Daoy (cell line): ENCODE measurements at regions not wholly inside any gene's neighbourhood (a gene's known extent, or its start where the extent isn't known, plus 50 kb on each side); places are given as distances from the start of the nearest gene placed in this dataset.
"Not testable (repeated sequence)": the region's sequence is repeated elsewhere in the genome, so short reads cannot be mapped to it uniquely, and the experiment has no call there.

Experiments
- DNase-seq: peaks from one replicate; pipeline ENCODE4 v3.0.0-alpha.2; 2015; ENCODE audit warnings: low read depth

- DNase-seq = no peak
These were observed 591.7 kb downstream of the ZEB2 start for GRCh38 chr2:143928184-143928583.

GRCh38 chr2:143926736-143927135 is 593.2 kb downstream of the ZEB2 start:
- DNase-seq = no peak

GRCh38 chr2:143922261-143922830 is 597.6 kb downstream of the ZEB2 start:
- DNase-seq = not testable (repeated sequence)

- no peak for DNase-seq
These were observed 601.4 kb downstream of the ZEB2 start for GRCh38 chr2:143918465-143918989.

- no peak for DNase-seq
These were observed 603.1 kb downstream of the ZEB2 start for GRCh38 chr2:143916781-143917180.

GRCh38 chr2:143909577-143910353 is 610.2 kb downstream of the ZEB2 start:
- DNase-seq = no peak

GRCh38 chr2:143908843-143909242 is 611.1 kb downstream of the ZEB2 start:
- no peak for DNase-seq

- DNase-seq = no peak
These were observed 612.1 kb downstream of the ZEB2 start for GRCh38 chr2:143907801-143908200.

GRCh38 chr2:143906850-143907249 is 613.1 kb downstream of the ZEB2 start:
- no peak for DNase-seq

- DNase-seq = no peak
These were observed 614.3 kb downstream of the ZEB2 start for GRCh38 chr2:143905587-143905986.

- no peak for DNase-seq
These were observed 616.6 kb downstream of the ZEB2 start for GRCh38 chr2:143903172-143903856.

GRCh38 chr2:143901185-143901842 is 618.6 kb downstream of the ZEB2 start:
- DNase-seq = peak; percentile 44

GRCh38 chr2:143899987-143900386 is 619.9 kb downstream of the ZEB2 start:
- DNase-seq = no peak

- no peak for DNase-seq
These were observed 626.5 kb downstream of the ZEB2 start for GRCh38 chr2:143893371-143893770.

- no peak for DNase-seq
These were observed 628.0 kb downstream of the ZEB2 start for GRCh38 chr2:143891879-143892308.

- DNase-seq = no peak
These were observed 629.1 kb downstream of the ZEB2 start for GRCh38 chr2:143890798-143891197.

GRCh38 chr2:143889216-143889615 is 630.7 kb downstream of the ZEB2 start:
- DNase-seq = no peak

- peak; percentile 13 for DNase-seq
These were observed 634.5 kb downstream of the ZEB2 start for GRCh38 chr2:143885461-143885860.

- no peak for DNase-seq
These were observed 638.7 kb downstream of the ZEB2 start for GRCh38 chr2:143881246-143881645.

- no peak for DNase-seq
These were observed 641.9 kb downstream of the ZEB2 start for GRCh38 chr2:143877876-143878530.

- no peak for DNase-seq
These were observed 642.9 kb downstream of the ZEB2 start for GRCh38 chr2:143877056-143877455.
